ENCODE measurements at regions not wholly inside any gene's neighbourhood (a gene's known extent, or its start where the extent isn't known, plus 50 kb on each side); places are given as distances from the start of the nearest gene placed in this dataset.

DNA sequence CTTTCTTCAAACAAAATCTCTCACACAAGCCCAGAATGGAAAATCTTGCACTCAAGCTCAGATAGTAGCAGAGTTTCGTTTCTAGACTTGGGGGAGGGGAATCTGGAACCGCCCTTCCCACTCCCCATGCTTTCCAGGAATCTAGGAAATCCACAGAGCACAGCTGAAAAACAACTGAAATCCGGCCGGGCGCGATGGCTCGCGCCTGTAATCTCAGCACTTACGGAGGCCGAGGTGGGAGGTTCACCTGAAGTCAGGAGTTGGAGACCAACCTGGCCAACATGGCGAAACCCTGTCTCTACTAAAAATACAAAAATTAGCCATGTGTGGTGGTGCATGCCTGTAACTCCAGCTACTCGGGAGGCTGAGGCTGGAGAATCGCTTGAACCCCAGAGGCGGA, 127.3 kb upstream of the SLC34A2 start:
- DNase-seq (ENCODE audit: low read depth, low spot score), result no peak

DNA sequence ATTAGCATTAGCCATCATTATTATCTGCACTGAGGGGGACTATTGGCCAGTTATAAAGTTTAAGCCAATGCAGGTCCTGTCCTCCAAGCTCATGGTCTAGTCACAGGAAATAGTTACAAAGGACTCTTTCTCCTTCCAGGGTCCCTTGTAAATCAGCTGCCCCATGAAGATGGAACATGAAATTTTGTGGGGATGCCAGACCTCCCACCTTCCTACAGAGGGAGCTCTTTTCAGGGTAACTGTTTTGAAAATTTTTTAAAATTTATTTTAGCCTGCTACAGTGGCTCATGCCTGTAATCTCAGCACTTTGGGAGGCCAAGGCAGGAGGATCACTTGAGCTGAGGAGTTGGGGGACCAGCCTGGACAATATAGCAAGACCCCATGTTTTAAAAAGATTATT, 124.4 kb upstream of the SLC34A2 start:
- DNase-seq (ENCODE audit: low read depth, low spot score), result no peak

DNA sequence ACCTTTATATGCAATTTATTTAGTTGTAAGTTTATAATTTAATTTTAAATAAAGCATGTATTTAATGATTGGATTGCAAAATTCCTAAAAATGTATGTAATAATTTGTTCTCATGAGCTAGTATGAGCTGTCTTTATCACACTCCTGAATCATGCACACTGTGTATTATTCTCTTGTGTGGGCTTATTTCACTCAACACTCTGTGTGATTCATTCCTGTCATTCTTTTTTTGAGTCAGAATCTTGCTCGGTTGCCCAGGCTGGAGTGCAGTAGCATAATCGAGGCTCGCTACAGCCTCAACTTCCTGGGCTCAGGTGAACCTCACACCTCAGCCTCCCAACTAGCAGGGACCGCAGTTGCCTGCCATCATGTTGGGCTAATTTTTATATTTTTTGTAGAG, 123.1 kb upstream of the SLC34A2 start:
- DNase-seq (ENCODE audit: low read depth, low spot score), result no peak

DNA sequence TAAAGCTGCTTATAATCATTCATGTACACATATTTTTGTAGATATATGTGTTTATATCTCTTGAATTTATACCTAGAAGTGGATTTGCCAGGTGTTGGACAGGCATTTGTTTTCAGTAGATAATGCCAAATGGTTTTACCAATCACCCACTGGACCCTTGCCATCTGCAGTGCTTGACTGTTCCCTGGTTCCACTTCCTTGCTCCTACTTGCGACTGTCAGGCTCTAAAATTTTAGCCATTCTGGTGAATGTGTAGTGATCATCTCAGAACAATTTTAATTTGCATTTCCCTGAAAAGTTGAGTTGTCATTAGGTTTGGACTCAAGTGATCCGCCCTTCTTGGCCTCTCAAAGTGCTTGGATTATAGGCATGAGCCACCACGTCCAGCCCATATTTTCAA, 122.4 kb upstream of the SLC34A2 start:
- no peak for DNase-seq (ENCODE audit: low read depth, low spot score)

DNA sequence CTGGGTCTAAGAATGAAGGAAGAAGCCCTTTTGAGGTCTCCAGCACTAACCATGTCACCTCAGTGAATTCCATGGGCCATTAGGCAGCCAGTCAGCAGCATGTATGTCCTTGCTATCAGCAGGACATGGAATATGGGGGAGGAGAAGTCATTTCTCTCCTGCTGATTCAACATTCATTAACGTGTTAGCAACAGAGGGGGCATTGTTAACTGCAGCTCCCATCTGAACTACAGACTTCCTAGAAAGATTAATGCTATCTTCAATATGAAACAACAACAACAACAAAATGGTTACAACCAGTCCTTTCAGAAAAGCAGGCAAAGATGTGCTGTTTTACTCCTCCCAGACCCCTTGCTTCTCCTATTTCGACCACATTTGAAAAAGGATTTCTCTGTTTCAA, 120.4 kb upstream of the SLC34A2 start:
- no peak for DNase-seq (ENCODE audit: low read depth, low spot score)

DNA sequence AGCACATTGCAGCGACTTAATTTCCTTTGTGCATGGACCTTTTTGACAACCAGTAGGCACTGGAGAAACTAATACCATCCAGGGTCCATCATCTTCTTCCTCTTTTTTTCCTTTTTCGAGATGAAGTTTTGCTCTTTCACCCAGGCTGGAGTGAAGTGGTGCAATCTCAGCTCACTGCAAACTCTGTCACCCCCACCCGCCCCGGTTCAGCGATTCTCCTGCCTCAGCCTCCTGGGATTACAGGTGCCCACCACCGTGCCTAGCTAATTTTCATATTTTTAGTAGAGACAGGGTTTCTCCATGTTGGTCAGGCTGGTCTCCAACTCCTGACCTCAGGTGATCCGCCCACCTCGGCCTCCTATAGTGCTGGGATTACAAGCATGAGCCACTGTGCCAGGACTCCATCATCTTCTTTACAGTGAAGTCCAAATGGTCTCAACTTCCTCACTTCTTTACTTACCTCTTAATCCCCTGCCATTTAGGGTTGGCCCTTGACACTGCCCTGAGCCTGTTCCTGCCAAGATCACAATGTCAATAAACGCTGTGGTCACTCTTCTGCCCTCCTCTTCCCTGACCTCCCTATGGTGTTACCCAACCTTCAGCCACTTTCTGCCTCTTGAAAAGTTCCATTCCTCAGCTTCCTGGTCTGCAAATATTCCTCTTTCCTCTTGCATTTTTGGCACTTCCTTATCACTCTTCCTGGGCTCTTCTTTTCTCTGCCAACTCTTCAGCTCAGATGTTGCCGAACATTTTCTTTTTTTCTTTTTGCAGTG, 119.8 kb upstream of the SLC34A2 start:
- no peak for DNase-seq (ENCODE audit: low read depth, low spot score)

DNA sequence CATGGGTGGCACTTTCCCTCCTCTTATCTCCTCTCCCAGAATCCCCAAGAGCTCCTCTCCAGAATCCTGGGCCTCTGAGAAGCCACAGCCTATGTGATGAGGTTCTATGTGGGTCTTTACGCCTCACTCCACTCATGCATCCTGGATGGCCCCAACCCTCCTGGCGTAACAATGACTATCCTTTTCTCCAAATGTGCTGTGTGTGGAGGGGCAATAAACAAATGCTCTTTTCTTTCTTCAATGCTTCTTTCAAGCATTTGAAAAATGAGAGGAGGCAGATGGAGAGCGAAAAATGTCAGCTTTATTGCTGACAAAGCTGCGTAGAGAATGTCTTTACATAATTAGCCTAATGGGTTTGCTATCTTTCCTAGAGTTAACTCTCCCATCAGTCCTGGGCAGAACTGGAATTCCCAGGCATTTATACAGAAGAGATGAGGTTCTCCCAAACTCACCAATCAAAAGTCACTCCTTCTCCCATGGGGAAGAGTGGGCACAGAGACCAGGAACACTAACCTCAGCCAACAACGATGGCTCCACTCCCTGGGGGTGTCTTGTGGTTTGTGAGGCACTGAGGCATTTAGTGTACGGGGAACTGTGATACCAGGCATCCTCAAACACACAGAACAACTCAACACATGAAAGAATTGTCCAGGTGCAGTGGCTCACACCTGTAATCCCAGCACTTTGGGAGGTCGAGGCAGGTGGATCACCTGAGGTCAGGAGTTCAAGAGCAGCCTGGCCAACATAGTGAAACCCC, 118.9 kb upstream of the SLC34A2 start:
- no peak for DNase-seq (ENCODE audit: low read depth, low spot score)

DNA sequence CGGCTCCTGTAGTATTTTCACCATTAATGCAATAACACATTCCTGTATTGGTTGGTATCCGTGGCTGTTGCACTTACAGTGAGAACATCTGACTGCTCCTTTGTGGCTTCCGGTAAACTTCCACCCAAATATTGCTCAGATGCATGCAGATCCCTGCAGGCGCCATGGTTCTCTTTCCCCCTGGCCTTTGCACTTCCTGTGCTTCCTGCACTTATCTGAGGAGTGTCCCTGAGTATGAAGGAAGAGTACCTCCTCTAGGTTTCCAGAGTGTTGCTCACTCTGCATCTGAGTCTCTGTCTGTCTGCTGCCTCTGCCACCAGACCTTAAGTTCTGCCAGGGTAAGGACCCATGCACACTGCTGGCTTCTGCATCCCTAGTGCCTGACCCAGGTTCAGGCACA, 117.2 kb upstream of the SLC34A2 start:
- no peak for DNase-seq (ENCODE audit: low read depth, low spot score)

DNA sequence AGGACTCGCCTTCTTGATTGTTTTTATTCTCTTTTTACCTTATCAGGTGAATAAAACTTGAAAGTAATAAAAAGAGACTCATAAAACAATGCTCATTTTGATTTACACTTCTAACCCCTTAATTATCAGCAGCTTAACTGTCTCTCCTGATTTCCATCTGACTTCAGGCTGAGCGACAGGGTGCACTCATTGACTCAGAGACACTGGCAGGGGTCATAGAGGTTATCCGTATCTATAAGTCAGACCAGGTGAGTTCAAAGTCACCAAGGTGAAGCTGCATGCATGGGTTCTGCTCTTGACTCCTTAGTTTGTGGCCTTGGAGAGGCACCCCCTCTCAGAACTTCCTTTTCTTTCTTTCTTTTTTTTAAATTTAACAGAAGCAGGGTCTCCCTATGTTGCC, 116.4 kb upstream of the SLC34A2 start:
- DNase-seq (ENCODE audit: low read depth, low spot score), result no peak

DNA sequence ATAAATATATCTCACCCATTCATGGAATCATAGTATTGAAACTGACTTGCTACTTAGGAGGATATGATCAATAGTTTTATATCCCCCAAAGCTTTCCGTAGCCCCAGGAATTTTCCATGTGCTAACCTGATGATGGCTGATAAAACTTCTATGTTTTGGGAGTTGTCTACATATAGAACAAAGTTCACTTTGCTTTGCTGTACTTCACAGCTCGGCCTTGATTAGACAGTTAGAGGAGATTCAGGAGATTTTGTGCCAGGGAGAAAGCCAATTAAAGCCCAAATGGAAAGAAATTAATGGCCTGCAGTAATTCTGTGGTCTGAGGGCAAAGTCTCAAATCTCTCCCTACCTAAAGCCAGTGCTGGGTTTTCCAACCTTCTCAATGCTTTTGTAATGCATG, 114.9 kb upstream of the SLC34A2 start:
- DNase-seq (ENCODE audit: low read depth, low spot score), result no peak

DNA sequence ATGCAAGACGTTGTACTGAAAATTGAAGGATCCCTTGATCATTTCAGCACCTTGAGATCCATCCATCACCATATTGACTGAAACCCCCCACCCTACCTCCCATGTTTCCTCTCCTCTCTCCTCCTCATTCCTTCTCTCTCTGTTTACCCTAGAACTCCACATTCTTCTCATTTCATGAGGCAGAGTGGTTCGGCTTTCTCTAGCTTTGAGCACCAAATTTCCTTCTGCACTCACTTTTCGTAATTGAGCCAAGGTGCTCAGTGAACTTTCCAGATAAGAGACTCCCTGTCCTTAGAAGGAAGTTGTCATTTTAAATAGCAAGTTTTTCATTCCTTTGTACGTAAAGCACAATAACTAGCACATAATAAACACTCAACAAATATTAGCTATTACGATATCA, 108.3 kb upstream of the SLC34A2 start:
- DNase-seq (ENCODE audit: low read depth, low spot score), result no peak

DNA sequence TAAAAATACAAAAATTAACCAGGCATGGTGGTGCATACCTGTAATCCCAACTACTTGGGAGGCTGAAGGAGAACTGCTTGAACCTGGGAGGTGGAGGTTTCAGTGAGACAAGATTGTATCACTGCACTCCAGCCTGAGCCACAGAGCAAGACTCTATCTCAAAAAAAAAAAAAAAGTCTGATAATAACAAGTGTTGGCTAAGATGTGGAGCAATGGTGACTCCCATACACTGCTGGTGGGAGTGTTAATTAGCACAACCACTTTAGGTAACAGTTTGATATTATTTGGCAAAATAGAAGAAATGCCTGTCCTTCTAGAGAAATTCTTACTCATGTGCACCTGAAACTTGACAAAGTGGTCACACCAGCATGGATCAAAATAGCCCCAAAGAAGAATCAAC, 106.2 kb upstream of the SLC34A2 start:
- no peak for DNase-seq (ENCODE audit: low read depth, low spot score)

DNA sequence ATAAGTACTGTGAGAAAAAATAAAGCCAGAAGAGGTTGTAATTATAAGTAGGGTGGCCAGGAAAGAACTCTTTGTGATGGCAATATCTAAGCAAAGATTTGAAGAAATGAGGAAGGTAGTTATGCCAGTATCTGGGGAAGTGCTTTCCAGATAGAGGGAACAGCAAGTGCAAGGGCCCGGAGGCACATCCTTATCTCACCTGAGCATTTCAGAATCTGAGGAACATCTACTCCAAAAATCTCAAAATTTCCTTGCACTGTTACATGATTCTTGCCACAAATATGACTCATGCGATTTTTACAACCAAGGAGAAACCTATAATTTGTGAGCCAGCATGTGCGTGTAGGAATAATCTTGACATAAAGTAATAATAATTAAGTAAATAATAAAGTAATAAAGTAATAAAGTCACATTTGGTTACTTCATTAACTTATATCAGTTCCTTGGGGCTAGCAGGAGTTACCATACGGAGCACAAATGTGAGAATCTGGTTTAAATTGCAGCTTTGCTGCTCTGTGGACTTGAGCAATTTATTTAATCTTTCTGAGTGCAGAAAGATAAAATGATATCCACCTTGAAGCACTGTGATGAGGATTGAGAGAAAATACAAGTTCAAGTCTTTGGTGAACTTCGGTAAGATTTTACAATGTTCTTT, 105.1 kb upstream of the SLC34A2 start:
- no peak for DNase-seq (ENCODE audit: low read depth, low spot score)

DNA sequence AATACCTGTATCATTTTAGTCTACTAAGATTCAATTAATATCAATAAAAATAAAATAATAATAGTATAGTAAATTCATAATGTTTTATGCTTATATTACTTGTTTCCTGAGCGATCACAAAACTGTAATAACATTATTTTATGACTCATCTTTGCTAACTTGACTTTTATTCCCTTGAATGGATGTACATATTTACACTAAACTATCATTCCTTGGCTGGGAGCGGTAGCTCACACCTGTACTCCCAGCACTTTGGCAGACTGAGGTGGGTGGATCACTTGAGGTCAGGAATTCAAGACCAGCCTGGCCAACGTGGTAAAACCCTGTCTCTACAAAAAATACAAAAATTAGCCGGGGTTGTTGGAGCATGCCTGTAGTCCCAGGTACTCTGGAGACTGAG, 104.0 kb upstream of the SLC34A2 start:
- no peak for DNase-seq (ENCODE audit: low read depth, low spot score)

DNA sequence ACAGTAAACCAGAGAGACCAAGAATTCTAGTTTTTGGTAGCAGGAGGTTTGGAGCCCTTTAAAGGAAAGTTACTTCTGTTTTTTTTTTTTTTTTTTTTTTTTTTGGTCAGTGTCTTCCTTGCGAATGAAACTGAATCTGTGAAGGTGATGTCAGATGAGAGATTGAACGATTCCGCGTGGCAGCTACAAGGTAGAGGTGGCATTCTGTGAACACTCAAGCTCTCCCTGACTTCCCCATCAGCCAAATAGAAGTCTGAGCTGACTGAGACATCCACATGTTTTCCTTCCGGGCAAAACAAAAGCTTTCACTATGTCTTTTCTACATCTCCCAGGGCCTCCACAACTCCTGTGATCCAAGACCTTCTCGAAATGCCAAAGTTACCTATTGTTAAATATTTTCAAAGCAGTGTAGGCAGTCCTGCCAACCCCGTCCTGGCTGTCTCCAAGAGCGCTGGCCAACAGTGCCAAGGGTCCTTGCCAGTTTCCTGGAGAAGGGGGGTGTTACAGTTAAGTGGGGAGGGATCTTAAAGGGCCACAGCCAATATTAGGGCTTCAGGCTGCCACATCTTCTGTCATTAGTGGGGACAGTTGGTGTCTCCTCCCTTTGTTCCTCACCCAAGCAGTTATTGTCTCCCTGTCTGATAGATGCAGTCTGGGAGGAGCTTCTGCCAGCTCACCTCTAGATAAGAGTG, 102.9 kb upstream of the SLC34A2 start:
- DNase-seq (ENCODE audit: low read depth, low spot score), result no peak

DNA sequence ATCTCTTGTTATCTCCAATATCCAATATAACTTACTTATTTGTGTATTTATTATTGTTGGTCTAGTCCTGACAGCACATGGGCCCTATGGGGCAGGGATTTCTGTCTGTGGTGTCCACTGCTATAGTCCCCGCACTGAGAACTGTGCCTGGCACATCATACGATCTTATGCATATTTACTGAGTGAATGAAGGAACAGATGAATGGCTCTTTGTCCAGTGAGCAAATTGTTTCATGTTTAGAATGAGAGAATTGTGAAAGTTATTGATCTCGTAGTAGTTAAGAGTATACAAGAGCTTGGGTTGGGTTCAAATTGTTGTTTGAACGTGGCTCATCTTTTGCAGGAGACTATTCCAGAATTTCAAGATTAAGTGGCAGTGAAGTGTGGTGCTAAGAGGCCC, 96.1 kb upstream of the SLC34A2 start:
- no peak for DNase-seq (ENCODE audit: low read depth, low spot score)

DNA sequence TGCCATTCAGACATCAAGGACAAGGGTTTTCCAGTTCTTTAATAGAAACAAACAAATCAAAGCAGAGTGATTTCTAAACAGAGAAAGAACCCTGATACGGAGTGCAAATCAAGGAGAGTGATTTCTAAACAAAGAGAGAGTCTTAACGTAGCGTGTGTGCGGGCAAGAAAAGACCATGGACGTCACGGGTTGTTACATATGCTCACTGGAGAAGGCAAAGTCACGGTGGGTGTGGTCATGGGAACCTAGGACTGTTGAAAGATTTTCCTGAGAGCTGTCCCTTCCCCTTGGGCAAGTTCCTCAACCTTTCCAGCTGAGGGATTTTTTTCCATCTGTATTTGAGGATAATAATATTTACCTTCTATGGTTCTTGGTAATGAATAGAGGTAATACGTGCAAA, 95.0 kb upstream of the SLC34A2 start:
- DNase-seq (ENCODE audit: low read depth, low spot score), result no peak

DNA sequence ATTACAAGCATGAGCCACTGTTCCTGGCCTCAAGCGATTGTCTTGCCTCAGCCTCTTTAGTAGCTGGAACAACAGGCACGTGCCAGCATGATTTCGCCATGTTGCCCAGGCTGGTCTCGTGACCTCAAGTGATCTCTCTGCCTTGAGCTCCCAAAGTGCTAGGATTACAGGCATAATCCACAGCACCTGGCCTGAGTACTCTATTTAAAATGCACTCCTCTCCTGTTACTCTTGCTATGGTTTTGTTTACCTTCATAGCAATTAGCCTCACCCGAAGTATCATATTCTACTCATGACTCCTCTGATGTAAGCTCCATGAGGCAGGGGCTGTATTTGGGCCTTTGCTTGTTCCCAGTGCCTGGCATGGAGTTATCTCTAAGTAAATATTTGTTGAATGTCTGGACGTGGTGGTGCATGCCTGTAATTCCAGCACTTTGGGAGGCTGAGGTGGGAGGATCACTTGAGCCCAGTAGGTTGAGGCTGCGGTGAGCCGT, 92.5 kb upstream of the SLC34A2 start:
- no peak for DNase-seq (ENCODE audit: low read depth, low spot score)

DNA sequence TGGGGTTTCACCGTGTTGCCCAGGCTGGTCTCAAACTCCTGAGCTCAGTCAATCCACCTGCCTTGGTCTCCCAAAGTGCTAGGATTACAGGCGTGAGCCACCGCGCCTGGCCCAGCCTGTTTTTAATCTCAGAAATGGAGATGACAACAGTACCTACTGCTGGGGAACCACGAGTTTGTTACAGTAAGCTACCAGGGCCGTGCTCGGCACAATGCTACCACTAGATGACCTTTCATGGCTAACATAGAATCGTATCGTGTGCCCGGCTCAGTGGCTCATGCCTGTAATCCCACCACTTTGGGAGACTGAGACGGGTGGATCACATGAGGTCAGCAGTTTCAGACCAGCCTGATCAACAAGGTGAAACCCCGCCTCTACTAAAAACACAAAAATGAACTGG, 90.8 kb upstream of the SLC34A2 start:
- DNase-seq (ENCODE audit: low read depth, low spot score), result no peak

DNA sequence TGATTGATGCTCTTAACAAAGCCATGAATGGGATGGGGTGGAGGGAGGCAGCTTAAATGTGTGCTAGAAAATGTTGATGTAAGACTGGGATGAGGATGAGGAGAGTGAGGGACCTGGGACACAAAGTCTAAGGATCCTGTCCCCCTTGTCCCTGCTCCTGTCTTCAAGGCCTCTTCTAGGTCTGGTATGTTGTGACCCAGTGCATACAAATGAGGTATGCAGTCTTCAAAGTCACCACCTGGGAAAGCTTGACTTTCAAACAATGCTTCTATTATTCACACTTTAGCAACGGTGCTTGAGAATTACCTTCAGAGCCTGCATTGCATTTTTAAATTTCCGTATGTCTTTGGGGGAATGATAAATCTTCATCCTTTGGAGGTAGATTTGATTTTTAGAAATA, 88.4 kb upstream of the SLC34A2 start:
- no peak for DNase-seq (ENCODE audit: low read depth, low spot score)

DNA sequence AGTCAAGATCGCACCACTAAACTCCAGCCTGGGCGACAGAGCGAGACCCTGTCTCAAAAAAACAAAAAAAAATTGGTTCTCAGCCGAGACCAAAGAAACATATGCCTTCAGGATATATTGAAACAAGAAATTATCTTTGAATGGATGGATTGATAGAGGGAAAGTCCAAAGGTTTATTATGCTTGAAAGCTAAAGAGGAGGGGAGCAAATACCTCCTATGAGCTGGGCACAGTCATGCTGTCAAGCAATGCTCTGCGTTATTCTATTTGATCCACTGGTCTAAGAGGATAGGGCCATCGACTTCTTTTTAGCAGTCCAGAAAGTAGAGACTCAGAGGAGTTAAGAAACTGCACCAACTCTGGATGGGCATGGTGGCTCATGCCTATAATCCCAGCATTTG, 85.9 kb upstream of the SLC34A2 start:
- DNase-seq (ENCODE audit: low read depth, low spot score), result no peak

DNA sequence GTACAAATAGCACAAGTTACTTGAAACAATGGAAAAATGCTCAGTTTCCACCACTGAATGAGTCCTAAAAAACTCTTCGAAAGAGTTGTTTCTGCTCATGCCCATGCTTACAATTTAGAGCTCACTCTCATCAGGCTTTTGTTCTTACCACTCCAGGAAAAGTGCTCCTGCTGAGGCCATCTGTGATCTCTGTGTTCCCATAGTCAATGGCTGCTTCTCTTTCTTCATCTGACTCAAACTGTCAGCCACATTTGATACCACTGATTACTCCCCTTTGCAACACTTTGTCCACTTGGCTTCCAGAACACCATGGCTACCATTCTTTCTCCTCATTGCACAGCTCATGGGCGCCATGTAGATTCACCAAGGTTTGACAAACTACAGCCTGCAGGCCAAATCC, 80.0 kb upstream of the SLC34A2 start:
- DNase-seq (ENCODE audit: low read depth, low spot score), result no peak
